Heart right ventricle (tissue), 16 donors: ENCODE measurements at regions not wholly inside any gene's neighbourhood (a gene's known extent, or its start where the extent isn't known, plus 50 kb on each side); places are given as distances from the start of the nearest gene placed in this dataset.

ENCODE experiments used
- ATAC-seq, 8 donors: fragments of 200-7000 bp; cut with Tn5 transposase; one replicate each; pipeline ENCODE4 v1.9.1; 2020; ENCODE audit warnings: mild to moderate bottlenecking in 8 of 8, moderate library complexity in 8 of 8, moderate number of reproducible peaks in 1 of 8
- DNase-seq, 2 donors: peaks; one replicate each; pipeline ENCODE4 v3.0.0-alpha.2; 2020
- H3K27ac ChIP-seq, 10 donors: fragments of 200-600 bp; sonication (generic) in 2 of 10; one replicate each; pipeline versions ENCODE4 v1.5.0 to v1.8.0; 2020 to 2022; ENCODE audit warnings: mild to moderate bottlenecking in 3 of 10
- H3K27me3 ChIP-seq, 7 donors: fragments of 200-600 bp; one replicate each; pipeline ENCODE4 v1.8.0; 2021 to 2022; ENCODE audit warnings: mild to moderate bottlenecking in 2 of 7
- H3K36me3 ChIP-seq, 9 donors: fragments of 200-600 bp; sonication (generic) in 1 of 9; one replicate each; pipeline versions ENCODE4 v1.5.0 to v1.8.0; 2020 to 2022; ENCODE audit warnings: mild to moderate bottlenecking in 2 of 9
- H3K4me1 ChIP-seq, 9 donors: fragments of 200-600 bp; sonication (generic) in 1 of 9; one replicate each; pipeline versions ENCODE4 v1.5.0 to v1.8.0; 2020 to 2022; ENCODE audit warnings: mild to moderate bottlenecking in 4 of 9
- H3K4me3 ChIP-seq, 10 donors: fragments of 200-600 bp; sonication (generic) in 2 of 10; one replicate each; pipeline versions ENCODE4 v1.5.0 to v1.8.0; 2020 to 2022; ENCODE audit warnings: mild to moderate bottlenecking in 7 of 10, moderate library complexity in 2 of 10
- H3K9me3 ChIP-seq, 11 donors: fragments of 200-600 bp in 10 of 11; sonication (generic) in 2 of 11; one replicate each; pipeline versions ENCODE4 v1.5.0 to v1.8.0; 2013 to 2022; ENCODE audit warnings: mild to moderate bottlenecking in 2 of 11, control low read depth in 1 of 11, moderate library complexity in 1 of 11
- CTCF ChIP-seq, 9 donors: fragments of 200-600 bp; sonication (generic) in 2 of 9; IDR thresholded peaks; one replicate each; pipeline versions ENCODE4 v1.5.0 to v1.8.0; 2021 to 2022; ENCODE audit warnings: antibody characterized with exemption in 9 of 9, mild to moderate bottlenecking in 5 of 9, moderate library complexity in 1 of 9
- WGBS, 2 donors: extraction: QIAGEN DNeasy Blood & Tissue Kit; methylation state at CpG; one replicate each; pipeline ENCODE4 v1.1.7; 2013; ENCODE audit warnings: inconsistent platforms in 1 of 2; 5-methylcytosine and 5-hydroxymethylcytosine counted together
- intact Hi-C, 10 donors: fragments of 100-400 bp; cut with DNase I; formaldehyde crosslinking; loops; one replicate each; pipeline versions ENCODE4 v1.11.1 to v1.14.2; 2022
- donor health status: Arrhythmogenic right ventricular cardiomyopathy.
- donor health status: ischemic (EF 13 %, LVEDD 7.1; RV severe dilation, severe dysfunction).
- donor health status: healthy with polysubstance abuse.
- donor health status: DM: no; HTN: yes; CAD: no.
- donor health status: DM: no; HTN: no; CAD: no.
- donor health status: ischemic (EF 25% LVEDD 6.9; RV normal size, moderate dysfunction).
- donor health status: ischemic (EF 25% LVEDD 5.7; RV mildly dilated, moderate dysfunction).
- donor health status: healthy.
- donor health status: DM: yes; HTN: yes; CAD: no.
- donor health status: Ischemic cardiomyopathy.
- donor health status: ischemic (EF 35%, LVEDD 5.7; RV mildly dilated, moderate dysfunction).
- donor health status: nonischemic (EF 11% LVEDD 7.7; RV severe dilation, severe dysfunction).
- donor health status: DM: yes; HTN: yes; CAD: no.
- donor health status: PGD.
- donor health status: ischemic (EF 29% LVEDD 5.4; RV normal size, mild dysfunction).
- donor health status: nonischemic (EF 23%, LVEDD 6.1; RV moderate dilation, normal function).

GRCh38 chr20:41900201-41900691, 282.1 kb upstream of the CHD6 start:
- 59 to 62% methylated on average over 4 of the region's 4 CpGs for WGBS, 2 donors
- Histone ChIP-seq H3K9me3 (no peaks in the 10 kb centered on the region), H3K4me3 (no peak overlapping the region), H3K27me3 (peaks cover 0 to 40% (median 9%) of the 10 kb centered on the region in 7 donors), H3K4me1 (no peaks in the 10 kb centered on the region), H3K27ac (no peak overlapping the region), H3K36me3 (no peaks in the 10 kb centered on the region)
- intact Hi-C loops, result no loop called here
- TF ChIP-seq CTCF (IDR thresholded peaks at IDR 0.05), result no peak
- no peak for DNase-seq
- ATAC-seq, result no peak

GRCh38 chr20:41897708-41898107, 279.5 kb upstream of the CHD6 start:
- DNase-seq, result no peak
- H3K27me3 ChIP-seq, result peaks cover 0 to 39% (median 9%) of the 10 kb centered on the region in 7 donors
- no peak for TF ChIP-seq CTCF (IDR thresholded peaks at IDR 0.05)
- no peak for ATAC-seq
- H3K9me3 ChIP-seq, result no peaks in the 10 kb centered on the region
- H3K4me1 ChIP-seq, result no peaks in the 10 kb centered on the region
- intact Hi-C loops, result no loop called here
- 79 to 86% methylated on average over 5 of the region's 5 CpGs for WGBS, 2 donors
- H3K36me3 ChIP-seq, result no peaks in the 10 kb centered on the region
- H3K27ac ChIP-seq, result no peak overlapping the region
- H3K4me3 ChIP-seq, result no peak overlapping the region

- no peaks in the 10 kb centered on the region for H3K4me1 ChIP-seq
- no peak overlapping the region for H3K4me3 ChIP-seq
- peaks cover 0 to 33% (median 9%) of the 10 kb centered on the region in 7 donors for H3K27me3 ChIP-seq
- intact Hi-C loops, result no loop called here
- DNase-seq (no peak), ATAC-seq (no peak)
- TF ChIP-seq CTCF (IDR thresholded peaks at IDR 0.05), result no peak
- no peaks in the 10 kb centered on the region for H3K9me3 ChIP-seq
- no peak overlapping the region for H3K27ac ChIP-seq
- 27 to 32% methylated on average over 5 of the region's 5 CpGs for WGBS, 2 donors
- no peaks in the 10 kb centered on the region for H3K36me3 ChIP-seq
Observed at GRCh38 chr20:41895241-41896032, 277.3 kb upstream of the CHD6 start.

GRCh38 chr20:41894255-41894963, 276.2 kb upstream of the CHD6 start:
- Histone ChIP-seq H3K4me1 (no peaks in the 10 kb centered on the region), H3K9me3 (no peaks in the 10 kb centered on the region), H3K4me3 (no peak overlapping the region), H3K27ac (no peak overlapping the region), H3K36me3 (no peaks in the 10 kb centered on the region), H3K27me3 (peaks cover 0 to 28% (median 9%) of the 10 kb centered on the region in 7 donors)
- no peak for TF ChIP-seq CTCF (IDR thresholded peaks at IDR 0.05)
- DNase-seq (no peak), ATAC-seq (no peak)
- 84 to 86% methylated on average over 10 of the region's 10 CpGs for WGBS, 2 donors
- intact Hi-C loops, result loop anchor here in 1 of 10 donors (5.0 kb wide), 1 partner anchor 1293 kb away; the partner anchor contains the start of gene PTPRT
